ENCODE measurements at regions not wholly inside any gene's neighbourhood (a gene's known extent, or its start where the extent isn't known, plus 50 kb on each side); places are given as distances from the start of the nearest gene placed in this dataset.

DNA sequence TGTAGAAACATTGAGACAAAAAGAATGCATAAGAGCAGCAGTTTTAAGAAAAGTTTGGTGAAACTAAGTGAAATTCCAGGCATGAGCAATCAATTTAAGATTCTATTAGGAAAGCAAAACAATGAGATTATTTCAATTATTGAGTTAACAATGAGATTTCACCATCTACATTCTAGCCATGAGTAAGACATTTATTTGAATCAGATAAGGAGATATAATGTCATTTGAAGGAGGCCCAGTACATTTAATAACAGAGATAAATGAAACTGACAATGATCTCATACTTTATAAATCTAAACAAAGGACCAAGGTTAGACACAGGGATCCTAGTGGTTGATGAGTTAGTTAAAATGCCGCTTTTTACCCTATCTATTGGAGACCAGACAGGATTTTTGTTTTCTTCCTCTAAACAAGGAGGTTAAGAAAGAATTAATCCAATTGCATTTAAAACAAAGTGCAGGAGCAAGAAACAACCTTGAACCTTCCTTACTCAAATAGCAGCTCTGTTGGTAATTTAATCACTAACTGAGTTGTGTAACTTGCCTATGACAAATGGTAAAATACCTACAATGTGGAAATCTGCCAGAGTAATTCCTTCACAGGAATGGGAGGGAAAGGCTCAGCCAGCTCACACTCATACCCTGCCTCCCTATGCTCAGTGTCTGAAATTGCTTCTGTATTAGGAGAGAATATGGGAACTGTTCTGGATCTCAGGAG lies 103.5 kb upstream of the NR3C1 start (continued):
- peak; percentile 83; the same call in 1 of the 2 replicates for TF ChIP-seq ZNF292 (CRISPR knock-in tag; IDR thresholded peaks at IDR 0.05; ENCODE audit: borderline replicate concordance, low read depth)
- no peak for TF ChIP-seq ZNF33B (CRISPR knock-in tag; IDR thresholded peaks at IDR 0.05)
- TF ChIP-seq ARNT2 (CRISPR knock-in tag; IDR thresholded peaks at IDR 0.05; ENCODE audit: low read depth) = no peak
- TF ChIP-seq ZMYM4 (CRISPR knock-in tag; IDR thresholded peaks at IDR 0.05) = peak; percentile 62
- TF ChIP-seq NR3C1 (CRISPR knock-in tag; IDR thresholded peaks at IDR 0.05) = no peak
- TF ChIP-seq ZNF430 (CRISPR knock-in tag; IDR thresholded peaks at IDR 0.05) = peak; percentile 50; the same call in 1 of the 2 replicates
- TF ChIP-seq STAG1 (CRISPR knock-in tag; IDR thresholded peaks at IDR 0.05) = peak; percentile 54
- TF ChIP-seq BORCS8-MEF2B (CRISPR knock-in tag; IDR thresholded peaks at IDR 0.05) = no peak
- no peak for TF ChIP-seq ZNF749 (CRISPR knock-in tag; IDR thresholded peaks at IDR 0.05; ENCODE audit: borderline replicate concordance)
- TF ChIP-seq, protein P1, sequence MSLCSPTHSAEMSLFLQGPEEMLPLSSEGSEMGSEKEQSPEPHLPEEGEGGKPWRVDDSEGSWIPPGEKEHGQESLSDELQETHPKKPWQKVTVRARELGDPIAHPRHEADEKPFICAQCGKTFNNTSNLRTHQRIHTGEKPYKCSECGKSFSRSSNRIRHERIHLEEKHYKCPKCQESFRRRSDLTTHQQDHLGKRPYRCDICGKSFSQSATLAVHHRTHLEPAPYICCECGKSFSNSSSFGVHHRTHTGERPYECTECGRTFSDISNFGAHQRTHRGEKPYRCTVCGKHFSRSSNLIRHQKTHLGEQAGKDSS (CRISPR knock-in tag; IDR thresholded peaks at IDR 0.05; ENCODE audit: borderline replicate concordance, low read depth) = no peak
- TF ChIP-seq, protein P2, sequence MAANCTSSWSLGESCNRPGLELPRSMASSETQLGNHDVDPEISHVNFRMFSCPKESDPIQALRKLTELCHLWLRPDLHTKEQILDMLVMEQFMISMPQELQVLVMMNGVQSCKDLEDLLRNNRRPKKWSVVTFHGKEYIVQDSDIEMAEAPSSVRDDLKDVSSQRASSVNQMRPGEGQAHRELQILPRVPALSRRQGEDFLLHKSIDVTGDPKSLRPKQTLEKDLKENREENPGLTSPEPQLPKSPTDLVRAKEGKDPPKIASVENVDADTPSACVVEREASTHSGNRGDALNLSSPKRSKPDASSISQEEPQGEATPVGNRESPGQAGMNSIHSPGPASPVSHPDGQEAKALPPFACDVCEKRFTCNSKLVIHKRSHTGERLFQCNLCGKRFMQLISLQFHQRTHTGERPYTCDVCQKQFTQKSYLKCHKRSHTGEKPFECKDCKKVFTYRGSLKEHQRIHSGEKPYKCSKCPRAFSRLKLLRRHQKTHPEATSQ (CRISPR knock-in tag; IDR thresholded peaks at IDR 0.05; ENCODE audit: borderline replicate concordance) = no peak
- no peak for TF ChIP-seq ZFP36L2 (CRISPR knock-in tag; IDR thresholded peaks at IDR 0.05)
- TF ChIP-seq, protein P3, sequence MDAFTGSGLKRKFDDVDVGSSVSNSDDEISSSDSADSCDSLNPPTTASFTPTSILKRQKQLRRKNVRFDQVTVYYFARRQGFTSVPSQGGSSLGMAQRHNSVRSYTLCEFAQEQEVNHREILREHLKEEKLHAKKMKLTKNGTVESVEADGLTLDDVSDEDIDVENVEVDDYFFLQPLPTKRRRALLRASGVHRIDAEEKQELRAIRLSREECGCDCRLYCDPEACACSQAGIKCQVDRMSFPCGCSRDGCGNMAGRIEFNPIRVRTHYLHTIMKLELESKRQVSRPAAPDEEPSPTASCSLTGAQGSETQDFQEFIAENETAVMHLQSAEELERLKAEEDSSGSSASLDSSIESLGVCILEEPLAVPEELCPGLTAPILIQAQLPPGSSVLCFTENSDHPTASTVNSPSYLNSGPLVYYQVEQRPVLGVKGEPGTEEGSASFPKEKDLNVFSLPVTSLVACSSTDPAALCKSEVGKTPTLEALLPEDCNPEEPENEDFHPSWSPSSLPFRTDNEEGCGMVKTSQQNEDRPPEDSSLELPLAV (CRISPR knock-in tag; conservative IDR thresholded peaks at IDR 0.05; ENCODE audit: low read depth) = no peak
- TF ChIP-seq FOXJ3 (CRISPR knock-in tag; IDR thresholded peaks at IDR 0.05; ENCODE audit: borderline replicate concordance) = peak; percentile 95
- peak; percentile 75; the same call in 1 of the 2 replicates for TF ChIP-seq NFKBIZ (CRISPR knock-in tag; IDR thresholded peaks at IDR 0.05)
- TF ChIP-seq ZNF713 (CRISPR knock-in tag; IDR thresholded peaks at IDR 0.05) = no peak
- no peak for TF ChIP-seq NONO (IDR thresholded peaks at IDR 0.05)
- no peak for TF ChIP-seq NONO (CRISPR knock-in tag; conservative IDR thresholded peaks at IDR 0.05)
- peak; percentile 38; the same call in 1 of the 2 replicates for TF ChIP-seq TBX3 (IDR thresholded peaks at IDR 0.05; ENCODE audit: borderline replicate concordance)
- TF ChIP-seq, protein P4, sequence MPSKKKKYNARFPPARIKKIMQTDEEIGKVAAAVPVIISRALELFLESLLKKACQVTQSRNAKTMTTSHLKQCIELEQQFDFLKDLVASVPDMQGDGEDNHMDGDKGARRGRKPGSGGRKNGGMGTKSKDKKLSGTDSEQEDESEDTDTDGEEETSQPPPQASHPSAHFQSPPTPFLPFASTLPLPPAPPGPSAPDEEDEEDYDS (CRISPR knock-in tag; IDR thresholded peaks at IDR 0.05) = peak; percentile 74
- no peak for TF ChIP-seq TEAD2 (CRISPR knock-in tag; IDR thresholded peaks at IDR 0.05)
- TF ChIP-seq ZNF607 (CRISPR knock-in tag; IDR thresholded peaks at IDR 0.05; ENCODE audit: borderline replicate concordance) = no peak
- TF ChIP-seq MIXL1 (CRISPR knock-in tag; IDR thresholded peaks at IDR 0.05) = peak; percentile 100
- no peak for TF ChIP-seq MAZ (IDR thresholded peaks at IDR 0.05; ENCODE audit: borderline replicate concordance, low read depth, low read length)
- TF ChIP-seq MAZ (CRISPR knock-in tag; IDR thresholded peaks at IDR 0.05; ENCODE audit: low read depth) = peak; percentile 45; the same call in 1 of the 2 replicates
- TF ChIP-seq PHB2 (IDR thresholded peaks at IDR 0.05; ENCODE audit: partially characterized antibody) = no peak
- no peak for TF ChIP-seq RFX1 (IDR thresholded peaks at IDR 0.05)
- peak; percentile 90 for TF ChIP-seq NR2F2 (IDR thresholded peaks at IDR 0.05; ENCODE audit: borderline replicate concordance, low read depth)
- TF ChIP-seq ZEB1 (IDR thresholded peaks at IDR 0.05; ENCODE audit: insufficient replicate concordance, low read depth) = no peak

All from HepG2 (cell line).